Liver (tissue), 3 donors: ENCODE measurements at regions not wholly inside any gene's neighbourhood (a gene's known extent, or its start where the extent isn't known, plus 50 kb on each side); places are given as distances from the start of the nearest gene placed in this dataset.

Experiments used
- CTCF ChIP-seq: fragments of 150-350 bp; IDR thresholded peaks from 2 replicates; pipeline ENCODE4 v1.5.1; 2017; ENCODE audit warnings: improper control_type of control experiment, low read depth, low read length; ENCODE audit not compliant: missing input control
- FOXA1 ChIP-seq: IDR thresholded peaks from 2 replicates; pipeline ENCODE4 v1.6.1; 2016; ENCODE audit warnings: antibody characterized with exemption
- RAD21 ChIP-seq, 2 donors: IDR thresholded peaks; 2 replicates each; pipeline ENCODE4 v1.6.1; 2016; ENCODE audit warnings: antibody characterized with exemption in 2 of 2, mild to moderate bottlenecking in 2 of 2
- REST ChIP-seq: IDR thresholded peaks from 2 replicates; pipeline ENCODE4 v1.6.1; 2016; ENCODE audit warnings: antibody characterized with exemption, mild to moderate bottlenecking
- TAF1 ChIP-seq: conservative IDR thresholded peaks from 2 replicates; pipeline ENCODE4 v1.6.1; 2016; ENCODE audit warnings: antibody characterized with exemption, mild to moderate bottlenecking
- YY1 ChIP-seq: IDR thresholded peaks from 2 replicates; pipeline ENCODE4 v1.6.1; 2016; ENCODE audit warnings: antibody characterized with exemption, mild to moderate bottlenecking
- donor health status: healthy.
- donor health status: healthy.

DNA sequence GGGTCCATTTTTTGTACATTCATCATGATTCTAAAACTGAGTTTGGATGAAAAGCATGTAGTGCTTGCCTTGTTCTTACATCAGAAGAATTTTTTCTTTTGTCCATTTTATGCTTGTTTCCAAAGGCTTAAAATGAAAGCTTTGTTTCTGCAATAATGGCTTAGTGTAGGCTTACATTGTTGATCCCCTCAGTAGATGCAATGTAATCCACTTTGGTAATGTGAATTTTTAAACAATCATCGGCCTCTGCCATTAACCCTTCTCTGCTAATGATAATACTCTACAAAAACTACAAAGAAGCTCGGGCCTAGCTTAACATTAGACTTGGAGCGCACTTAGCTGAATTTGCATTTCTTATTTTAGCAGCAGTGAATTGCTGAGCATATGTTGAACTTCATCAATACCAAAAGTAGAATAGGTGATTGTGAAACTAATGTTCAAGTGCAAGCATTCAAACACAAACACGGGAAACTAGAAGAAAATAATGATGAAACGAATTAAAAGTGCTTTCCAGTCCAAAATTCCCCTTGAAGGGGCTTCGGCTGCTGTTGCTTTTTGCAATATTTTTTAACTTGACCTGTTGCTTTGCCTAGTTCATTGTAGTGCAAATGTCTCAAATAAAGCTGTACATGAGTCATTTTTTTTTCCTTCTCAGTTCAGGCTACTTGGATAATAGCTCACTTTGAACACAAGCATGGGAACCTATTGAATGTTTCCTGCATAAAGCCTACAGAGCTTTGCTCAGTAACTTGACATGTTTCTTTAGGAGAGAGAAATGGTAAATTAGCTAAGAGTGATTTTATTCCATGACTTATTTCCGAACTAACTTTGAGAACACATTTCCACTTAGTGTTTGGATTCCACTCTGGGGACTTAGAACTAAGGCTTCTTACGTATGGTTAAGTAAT lies 66.5 kb downstream of the SLIT2 start:
- TF ChIP-seq CTCF (no peak), REST (no peak), YY1 (no peak), RAD21 (IDR thresholded peaks at IDR 0.05) (no peak), TAF1 (no peak), FOXA1 (no peak)
